Cardiac septum (tissue), 1 donor: ENCODE measurements at regions not wholly inside any gene's neighbourhood (a gene's known extent, or its start where the extent isn't known, plus 50 kb on each side); places are given as distances from the start of the nearest gene placed in this dataset.

Source experiments
- DNase-seq: peaks from one replicate; pipeline ENCODE4 v3.0.0-alpha.2; 2020; ENCODE audit warnings: low spot score
- intact Hi-C: fragments of 100-400 bp; cut with DNase I; formaldehyde crosslinking; loops from one replicate; pipeline ENCODE4 v1.14.0; 2022
- donor health status: DM: no; HTN: no; CAD: no.

DNA sequence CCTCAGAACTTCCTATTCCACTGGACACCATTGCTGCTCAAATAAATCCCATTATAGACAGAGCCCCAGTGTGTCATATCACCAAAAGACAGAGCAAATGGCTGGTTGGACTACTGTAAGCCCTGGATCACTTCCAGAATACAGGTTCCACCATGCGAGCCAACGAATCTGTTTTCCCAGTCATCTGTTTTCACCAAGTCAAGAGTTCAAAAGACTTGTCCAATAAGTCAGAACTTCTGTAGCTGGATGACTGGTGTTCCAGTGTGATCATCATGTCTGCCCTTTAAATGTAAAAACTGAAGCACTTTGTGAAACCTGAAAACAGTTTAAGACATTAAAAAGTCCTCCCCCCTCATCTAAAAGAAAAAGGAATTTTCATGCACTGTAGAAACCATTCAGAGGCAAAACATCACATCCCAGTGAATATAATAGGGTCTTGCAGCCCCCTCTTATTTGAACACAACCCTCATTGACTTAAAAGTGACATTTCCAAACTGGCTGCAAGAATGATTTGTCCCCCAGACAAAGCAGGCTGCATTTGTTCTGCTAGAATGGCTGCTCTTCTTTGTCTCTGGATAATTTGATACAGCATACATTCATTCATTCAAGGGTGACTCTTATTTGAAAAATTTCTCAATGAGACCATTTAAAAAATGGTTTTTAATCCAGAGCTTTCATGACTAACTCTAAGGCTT lies 64.6 kb upstream of the TANC1 start:
- no peak for DNase-seq
- intact Hi-C loops = loop anchor here (5.0 kb wide), 2 partner anchors 63 to 128 kb away; partner anchors contain the start of gene TANC1

DNA sequence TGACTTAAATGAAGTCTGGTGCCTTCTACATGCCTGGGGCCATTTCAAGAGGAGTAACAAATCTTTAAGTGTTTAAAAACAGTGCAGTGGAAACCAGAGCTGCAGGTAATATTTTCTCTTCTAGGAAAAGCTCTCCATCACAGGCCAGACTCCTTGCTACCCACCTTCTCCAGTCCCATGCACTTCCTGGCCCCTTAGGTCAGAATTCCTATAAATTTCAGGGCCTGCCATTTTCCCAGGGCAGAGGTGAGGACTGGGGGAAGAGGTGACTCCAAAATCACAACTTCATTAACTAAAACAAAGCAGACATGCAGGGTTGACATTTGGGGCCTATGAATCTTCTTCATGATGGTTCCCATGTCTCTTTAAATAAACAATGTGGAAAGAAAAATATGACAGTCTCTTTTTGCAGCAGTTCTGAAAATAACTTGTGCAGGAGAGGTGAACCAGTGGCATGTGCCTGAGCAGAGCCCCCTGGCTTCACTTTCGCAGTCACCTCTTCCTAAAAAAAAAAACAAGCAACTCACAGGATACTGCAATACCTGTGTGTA lies 63.7 kb upstream of the TANC1 start:
- intact Hi-C loops = loop anchor here (5.0 kb wide), 2 partner anchors 63 to 128 kb away; partner anchors contain the start of gene TANC1

DNA sequence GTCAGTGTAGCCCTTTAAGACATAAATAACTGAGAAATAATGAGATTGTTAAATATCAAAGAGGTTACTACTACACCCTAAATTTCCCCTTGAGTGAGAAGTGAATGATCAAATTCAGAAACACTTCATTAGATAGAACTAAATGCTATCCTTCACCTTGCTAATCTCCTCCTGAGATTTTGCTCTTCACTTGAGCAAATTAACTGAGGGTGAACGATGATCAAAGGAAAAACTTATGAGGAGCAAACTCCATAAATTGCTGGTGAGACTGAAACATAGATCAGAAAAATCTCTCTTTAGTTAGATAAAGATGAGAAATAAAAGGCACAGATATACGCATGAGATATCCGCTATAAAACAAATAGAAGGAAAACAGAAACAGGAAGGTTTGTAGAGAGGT lies 63.1 kb upstream of the TANC1 start:
- DNase-seq = no peak
- intact Hi-C loops = no loop called here

More for the DNA sequence above, 63.7 kb upstream of the TANC1 start:
- no peak for DNase-seq

DNA sequence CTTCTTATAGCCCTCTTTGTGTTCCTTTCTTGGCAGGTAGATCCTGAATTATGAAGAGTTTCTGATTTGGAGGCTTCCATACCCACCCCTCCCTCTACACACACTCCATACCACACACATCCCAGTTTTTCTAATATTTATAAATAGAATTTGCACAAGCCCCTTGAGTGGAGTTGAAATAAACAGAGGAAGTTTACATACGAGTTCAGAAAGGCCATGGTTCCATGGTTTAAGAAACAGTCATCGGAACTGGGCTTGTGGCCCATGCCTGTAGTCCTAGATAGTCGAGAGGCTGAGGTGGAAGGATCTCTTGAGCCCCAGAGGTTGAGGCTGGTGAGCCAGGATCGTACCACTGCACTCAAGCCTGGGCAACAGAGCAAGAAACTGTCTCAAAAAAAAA lies 62.7 kb upstream of the TANC1 start:
- no peak for DNase-seq
- intact Hi-C loops = no loop called here

DNA sequence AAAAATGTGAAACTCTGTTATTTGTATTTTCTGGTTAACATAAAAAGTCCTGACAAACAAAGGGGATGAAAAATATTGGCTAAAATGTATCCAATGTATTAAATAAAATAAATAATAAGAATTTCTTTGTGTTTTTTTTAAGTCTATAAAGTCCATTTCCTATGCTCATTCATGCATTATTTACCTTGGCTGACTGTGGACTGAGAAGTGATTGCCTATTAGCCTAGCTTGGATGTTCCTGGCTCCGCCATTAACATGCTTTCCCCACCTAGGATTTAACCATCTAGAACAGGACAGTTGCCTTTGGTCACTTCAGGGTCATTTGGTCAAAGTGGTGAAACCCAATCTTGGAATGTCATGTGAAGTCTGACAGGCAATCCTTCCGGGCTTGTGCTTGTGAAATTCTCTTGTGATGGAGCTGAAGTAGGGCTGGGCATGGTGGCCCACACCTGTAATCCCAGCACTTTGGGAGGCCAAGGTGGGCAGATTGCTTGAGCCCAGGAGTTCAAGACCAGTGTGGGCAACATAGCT lies 60.4 kb upstream of the TANC1 start:
- DNase-seq = no peak
- intact Hi-C loops = no loop called here

DNA sequence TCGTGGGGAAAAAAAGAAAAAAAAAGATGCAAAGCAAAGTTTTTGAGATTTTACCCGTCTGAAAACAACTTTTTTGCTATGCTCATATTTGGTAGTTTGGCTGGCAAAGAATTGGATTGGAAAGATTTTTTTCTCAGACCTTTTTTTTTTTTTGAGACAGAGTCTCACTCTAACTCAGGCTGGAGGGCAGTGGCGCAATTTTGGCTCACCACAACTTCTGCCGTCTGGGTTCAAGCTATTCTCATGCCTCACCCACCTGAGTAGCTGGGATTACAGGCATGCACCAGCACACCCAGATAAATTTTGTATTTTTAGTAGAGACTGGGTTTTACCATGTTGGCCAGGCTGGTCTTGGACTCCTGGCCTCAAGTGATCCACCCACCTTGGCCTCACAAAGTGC lies 56.3 kb upstream of the TANC1 start:
- intact Hi-C loops = no loop called here
- no peak for DNase-seq

DNA sequence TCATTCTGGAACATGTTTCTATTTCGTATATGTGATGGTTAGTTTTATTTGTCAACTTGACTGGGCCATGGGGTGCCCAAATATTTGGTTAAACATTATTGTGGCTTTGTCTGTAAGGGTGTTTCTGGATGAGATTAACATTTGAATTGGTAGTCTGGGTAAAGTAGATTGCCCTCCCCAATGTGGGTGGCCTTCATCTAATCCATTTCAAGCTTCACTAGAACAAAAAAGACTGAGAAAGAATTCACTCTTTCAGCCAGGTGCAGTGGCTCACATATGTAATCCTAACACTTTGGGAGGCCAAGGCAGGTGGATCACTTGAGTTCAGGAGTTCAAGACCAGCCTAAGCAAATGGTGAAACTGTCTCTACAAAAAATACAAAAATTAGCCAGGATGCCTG lies 55.7 kb upstream of the TANC1 start:
- intact Hi-C loops = no loop called here
- no peak for DNase-seq

DNA sequence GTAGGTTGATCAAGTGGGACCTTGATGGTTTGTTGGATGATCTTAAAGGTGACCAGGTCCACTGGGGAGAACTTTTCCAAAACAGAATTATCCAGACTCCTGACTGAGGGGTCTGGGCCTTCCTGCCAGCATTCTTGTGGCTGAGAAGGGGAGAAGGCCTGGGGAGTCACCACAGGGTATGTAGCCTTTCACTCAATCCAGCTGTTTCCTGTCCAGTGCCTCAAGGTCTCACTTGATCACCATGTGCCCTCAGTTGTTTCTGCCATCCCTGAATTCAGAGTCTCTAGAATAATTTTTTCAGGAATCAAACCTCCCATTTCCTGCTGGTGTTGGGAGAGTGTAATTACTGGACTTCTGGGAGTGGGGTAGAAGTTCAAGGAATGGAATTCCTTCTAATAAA lies 54.4 kb upstream of the TANC1 start:
- no peak for DNase-seq
- intact Hi-C loops = no loop called here

DNA sequence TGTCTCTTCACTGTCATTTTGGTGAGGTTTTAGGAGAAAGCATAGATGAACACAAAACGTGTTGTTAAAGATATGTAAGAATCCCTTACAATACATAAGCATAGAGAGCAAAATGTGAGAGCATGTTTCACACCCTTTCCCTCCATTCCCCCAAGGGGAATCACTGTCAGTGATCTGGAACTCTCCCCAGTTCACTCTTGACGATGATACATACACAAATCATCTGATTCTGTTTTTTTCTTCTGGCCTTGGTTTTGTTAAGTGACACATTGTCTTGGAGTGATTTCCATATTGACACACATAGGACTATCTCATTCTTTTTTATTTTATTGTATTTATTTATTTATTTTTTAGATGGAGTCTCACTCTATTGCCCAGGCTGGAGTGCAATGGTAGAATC lies 53.7 kb upstream of the TANC1 start:
- intact Hi-C loops = no loop called here
- DNase-seq = no peak

DNA sequence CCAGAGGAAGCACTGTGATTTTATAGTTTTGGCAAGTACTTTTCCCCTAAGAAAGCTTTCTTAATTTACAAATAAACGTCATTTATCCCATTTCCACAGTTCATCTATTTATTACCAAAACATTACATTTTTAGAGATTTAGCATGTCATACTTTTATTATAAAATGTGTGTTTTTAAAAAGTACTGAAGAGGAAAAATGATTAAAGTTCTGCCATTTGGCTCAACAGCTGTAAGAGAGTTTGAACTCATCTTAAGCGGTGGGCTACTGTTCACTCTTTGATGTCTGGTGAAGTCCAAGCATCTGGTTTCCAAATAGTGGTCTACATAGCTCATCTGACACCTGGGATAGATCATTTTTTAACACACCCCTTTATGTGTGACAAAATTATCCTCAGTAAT lies 51.3 kb upstream of the TANC1 start:
- DNase-seq = no peak
- intact Hi-C loops = no loop called here

DNA sequence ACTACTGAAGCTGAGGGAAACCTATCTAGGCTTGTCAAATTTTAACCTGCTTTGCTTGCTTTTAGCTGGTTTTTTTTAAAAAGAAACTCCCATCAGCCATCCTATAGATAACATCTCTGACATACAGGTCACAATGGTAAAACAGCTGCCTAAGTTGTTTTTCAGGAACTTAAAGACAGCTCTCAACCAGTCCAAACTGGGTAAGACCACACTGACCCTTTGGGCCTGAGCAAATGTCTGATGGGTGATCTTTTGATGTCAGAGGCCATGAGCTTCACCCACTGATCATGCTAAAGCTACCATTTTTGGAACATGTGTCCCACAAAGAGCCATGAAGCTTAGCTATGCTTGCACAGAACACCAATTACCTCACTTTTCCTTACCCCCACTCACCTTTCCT lies 50.0 kb upstream of the TANC1 start:
- no peak for DNase-seq
- intact Hi-C loops = no loop called here
